Heart right ventricle (tissue), 16 donors: ENCODE measurements at regions not wholly inside any gene's neighbourhood (a gene's known extent, or its start where the extent isn't known, plus 50 kb on each side); places are given as distances from the start of the nearest gene placed in this dataset.

Source experiments
- ATAC-seq, 8 donors: fragments of 200-7000 bp; cut with Tn5 transposase; one replicate each; pipeline ENCODE4 v1.9.1; 2020; ENCODE audit warnings: mild to moderate bottlenecking in 8 of 8, moderate library complexity in 8 of 8, moderate number of reproducible peaks in 1 of 8
- DNase-seq, 2 donors: peaks; one replicate each; pipeline ENCODE4 v3.0.0-alpha.2; 2020
- H3K27ac ChIP-seq, 10 donors: fragments of 200-600 bp; sonication (generic) in 2 of 10; one replicate each; pipeline versions ENCODE4 v1.5.0 to v1.8.0; 2020 to 2022; ENCODE audit warnings: mild to moderate bottlenecking in 3 of 10
- H3K27me3 ChIP-seq, 7 donors: fragments of 200-600 bp; one replicate each; pipeline ENCODE4 v1.8.0; 2021 to 2022; ENCODE audit warnings: mild to moderate bottlenecking in 2 of 7
- H3K36me3 ChIP-seq, 9 donors: fragments of 200-600 bp; sonication (generic) in 1 of 9; one replicate each; pipeline versions ENCODE4 v1.5.0 to v1.8.0; 2020 to 2022; ENCODE audit warnings: mild to moderate bottlenecking in 2 of 9
- H3K4me1 ChIP-seq, 9 donors: fragments of 200-600 bp; sonication (generic) in 1 of 9; one replicate each; pipeline versions ENCODE4 v1.5.0 to v1.8.0; 2020 to 2022; ENCODE audit warnings: mild to moderate bottlenecking in 4 of 9
- H3K4me3 ChIP-seq, 10 donors: fragments of 200-600 bp; sonication (generic) in 2 of 10; one replicate each; pipeline versions ENCODE4 v1.5.0 to v1.8.0; 2020 to 2022; ENCODE audit warnings: mild to moderate bottlenecking in 7 of 10, moderate library complexity in 2 of 10
- H3K9me3 ChIP-seq, 11 donors: fragments of 200-600 bp in 10 of 11; sonication (generic) in 2 of 11; one replicate each; pipeline versions ENCODE4 v1.5.0 to v1.8.0; 2013 to 2022; ENCODE audit warnings: mild to moderate bottlenecking in 2 of 11, control low read depth in 1 of 11, moderate library complexity in 1 of 11
- WGBS, 2 donors: extraction: QIAGEN DNeasy Blood & Tissue Kit; methylation state at CpG; one replicate each; pipeline ENCODE4 v1.1.7; 2013; ENCODE audit warnings: inconsistent platforms in 1 of 2; 5-methylcytosine and 5-hydroxymethylcytosine counted together
- intact Hi-C, 10 donors: fragments of 100-400 bp; cut with DNase I; formaldehyde crosslinking; loops; one replicate each; pipeline versions ENCODE4 v1.11.1 to v1.14.2; 2022
- TF ChIP-seq, protein P1 (sequence below), 9 donors: fragments of 200-600 bp; sonication (generic) in 2 of 9; IDR thresholded peaks; one replicate each; pipeline versions ENCODE4 v1.5.0 to v1.8.0; 2021 to 2022; ENCODE audit warnings: antibody characterized with exemption in 9 of 9, mild to moderate bottlenecking in 5 of 9, moderate library complexity in 1 of 9
- donor health status: Arrhythmogenic right ventricular cardiomyopathy.
- donor health status: ischemic (EF 13 %, LVEDD 7.1; RV severe dilation, severe dysfunction).
- donor health status: healthy with polysubstance abuse.
- donor health status: DM: no; HTN: yes; CAD: no.
- donor health status: DM: no; HTN: no; CAD: no.
- donor health status: ischemic (EF 25% LVEDD 6.9; RV normal size, moderate dysfunction).
- donor health status: ischemic (EF 25% LVEDD 5.7; RV mildly dilated, moderate dysfunction).
- donor health status: healthy.
- donor health status: DM: yes; HTN: yes; CAD: no.
- donor health status: Ischemic cardiomyopathy.
- donor health status: ischemic (EF 35%, LVEDD 5.7; RV mildly dilated, moderate dysfunction).
- donor health status: nonischemic (EF 11% LVEDD 7.7; RV severe dilation, severe dysfunction).
- donor health status: DM: yes; HTN: yes; CAD: no.
- donor health status: PGD.
- donor health status: ischemic (EF 29% LVEDD 5.4; RV normal size, mild dysfunction).
- donor health status: nonischemic (EF 23%, LVEDD 6.1; RV moderate dilation, normal function).

DNA sequence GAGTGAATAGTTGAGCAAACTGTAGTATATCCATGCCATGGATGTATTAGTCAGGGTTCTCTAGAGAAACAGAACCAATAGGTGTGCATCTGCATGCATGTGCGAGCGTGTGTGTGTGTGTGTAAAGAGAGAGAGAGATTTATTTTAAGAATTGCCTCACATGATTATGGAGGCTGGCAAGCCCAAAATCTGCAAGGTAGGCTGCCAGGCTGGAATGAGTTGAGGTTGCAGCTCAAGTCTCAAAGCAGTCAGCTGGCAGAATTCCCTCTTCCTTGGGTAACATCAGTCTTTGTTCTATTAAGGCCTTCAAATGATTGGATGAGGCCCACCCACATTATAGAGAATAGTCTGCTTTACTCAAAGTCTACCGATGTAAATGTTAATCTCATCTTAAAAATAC is 187.8 kb downstream of the ANAPC1 start:
- H3K27ac ChIP-seq, result no peak overlapping the region
- WGBS, 2 donors, result 82 to 98% methylated on average over 3 of the region's 3 CpGs
- H3K4me1 ChIP-seq, result peaks cover 0 to 39% (median 0%) of the 10 kb centered on the region in 9 donors
- H3K27me3 ChIP-seq, result no peaks in the 10 kb centered on the region
- no peak overlapping the region for H3K4me3 ChIP-seq
- no peaks in the 10 kb centered on the region for H3K36me3 ChIP-seq
- ATAC-seq (no peak), DNase-seq (no peak)
- intact Hi-C loops, result no loop called here
- peaks cover 0 to 22% (median 0%) of the 10 kb centered on the region in 11 donors for H3K9me3 ChIP-seq
- TF ChIP-seq, protein P1, sequence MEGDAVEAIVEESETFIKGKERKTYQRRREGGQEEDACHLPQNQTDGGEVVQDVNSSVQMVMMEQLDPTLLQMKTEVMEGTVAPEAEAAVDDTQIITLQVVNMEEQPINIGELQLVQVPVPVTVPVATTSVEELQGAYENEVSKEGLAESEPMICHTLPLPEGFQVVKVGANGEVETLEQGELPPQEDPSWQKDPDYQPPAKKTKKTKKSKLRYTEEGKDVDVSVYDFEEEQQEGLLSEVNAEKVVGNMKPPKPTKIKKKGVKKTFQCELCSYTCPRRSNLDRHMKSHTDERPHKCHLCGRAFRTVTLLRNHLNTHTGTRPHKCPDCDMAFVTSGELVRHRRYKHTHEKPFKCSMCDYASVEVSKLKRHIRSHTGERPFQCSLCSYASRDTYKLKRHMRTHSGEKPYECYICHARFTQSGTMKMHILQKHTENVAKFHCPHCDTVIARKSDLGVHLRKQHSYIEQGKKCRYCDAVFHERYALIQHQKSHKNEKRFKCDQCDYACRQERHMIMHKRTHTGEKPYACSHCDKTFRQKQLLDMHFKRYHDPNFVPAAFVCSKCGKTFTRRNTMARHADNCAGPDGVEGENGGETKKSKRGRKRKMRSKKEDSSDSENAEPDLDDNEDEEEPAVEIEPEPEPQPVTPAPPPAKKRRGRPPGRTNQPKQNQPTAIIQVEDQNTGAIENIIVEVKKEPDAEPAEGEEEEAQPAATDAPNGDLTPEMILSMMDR (IDR thresholded peaks at IDR 0.05), result no peak

DNA sequence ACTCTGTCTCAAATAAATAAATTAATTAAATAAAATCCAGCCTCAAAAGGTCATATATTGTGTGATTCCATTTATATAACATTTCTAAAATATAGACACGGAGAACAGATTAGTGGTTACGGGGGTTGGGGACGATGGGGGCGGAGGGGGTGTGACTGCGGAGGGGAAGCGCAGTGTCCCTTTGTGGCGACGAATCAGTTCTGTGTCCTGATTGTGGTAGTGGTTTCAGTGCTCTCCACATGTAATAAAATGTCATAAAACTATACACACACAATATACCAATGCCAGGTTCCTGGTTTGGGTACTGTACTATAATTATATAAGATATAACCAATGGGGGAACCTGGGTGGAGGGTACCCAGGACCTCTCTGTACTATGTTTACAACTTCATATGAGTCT is 186.4 kb downstream of the ANAPC1 start:
- no peak for ATAC-seq
- H3K27ac ChIP-seq, result no peak overlapping the region
- no peak for DNase-seq
- H3K36me3 ChIP-seq, result no peaks in the 10 kb centered on the region
- peaks cover 0 to 52% (median 9%) of the 10 kb centered on the region in 9 donors for H3K4me1 ChIP-seq
- WGBS, 2 donors, result 94% methylated on average over 8 of the region's 8 CpGs
- peaks cover 0 to 22% (median 0%) of the 10 kb centered on the region in 11 donors for H3K9me3 ChIP-seq
- H3K4me3 ChIP-seq, result no peak overlapping the region
- intact Hi-C loops, result no loop called here
- H3K27me3 ChIP-seq, result no peaks in the 10 kb centered on the region
- TF ChIP-seq, protein P1 (IDR thresholded peaks at IDR 0.05), result no peak

DNA sequence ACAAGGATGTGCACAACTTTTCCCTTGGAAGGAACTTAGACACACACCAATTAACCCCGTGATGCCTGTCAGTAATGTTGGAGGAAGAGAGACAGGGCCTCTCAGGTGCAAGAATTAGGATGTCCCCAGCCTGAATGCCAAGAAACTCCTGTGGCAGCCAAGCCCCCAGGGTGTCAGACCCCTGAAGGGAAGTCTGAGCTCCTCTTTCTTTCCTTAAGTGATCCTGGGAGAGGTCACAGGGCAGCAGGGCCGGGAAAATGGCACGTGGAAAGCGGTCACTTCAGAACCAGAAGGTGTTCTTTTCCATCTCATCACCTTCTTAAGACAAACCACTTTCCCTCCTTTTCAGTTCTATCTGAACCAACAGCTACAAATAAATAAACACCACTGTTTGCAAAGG is 185.9 kb downstream of the ANAPC1 start:
- no peak for DNase-seq
- peaks cover 0 to 22% (median 0%) of the 10 kb centered on the region in 11 donors for H3K9me3 ChIP-seq
- ATAC-seq, result no peak
- peaks cover 0 to 55% (median 10%) of the 10 kb centered on the region in 9 donors for H3K4me1 ChIP-seq
- peak overlapping the region in 1 of 10 donors; percentile 86 for H3K27ac ChIP-seq
- intact Hi-C loops, result no loop called here
- 79 to 84% methylated on average over 4 of the region's 4 CpGs for WGBS, 2 donors
- no peaks in the 10 kb centered on the region for H3K36me3 ChIP-seq
- H3K27me3 ChIP-seq, result no peaks in the 10 kb centered on the region
- H3K4me3 ChIP-seq, result no peak overlapping the region
- TF ChIP-seq, protein P1 (IDR thresholded peaks at IDR 0.05), result no peak

DNA sequence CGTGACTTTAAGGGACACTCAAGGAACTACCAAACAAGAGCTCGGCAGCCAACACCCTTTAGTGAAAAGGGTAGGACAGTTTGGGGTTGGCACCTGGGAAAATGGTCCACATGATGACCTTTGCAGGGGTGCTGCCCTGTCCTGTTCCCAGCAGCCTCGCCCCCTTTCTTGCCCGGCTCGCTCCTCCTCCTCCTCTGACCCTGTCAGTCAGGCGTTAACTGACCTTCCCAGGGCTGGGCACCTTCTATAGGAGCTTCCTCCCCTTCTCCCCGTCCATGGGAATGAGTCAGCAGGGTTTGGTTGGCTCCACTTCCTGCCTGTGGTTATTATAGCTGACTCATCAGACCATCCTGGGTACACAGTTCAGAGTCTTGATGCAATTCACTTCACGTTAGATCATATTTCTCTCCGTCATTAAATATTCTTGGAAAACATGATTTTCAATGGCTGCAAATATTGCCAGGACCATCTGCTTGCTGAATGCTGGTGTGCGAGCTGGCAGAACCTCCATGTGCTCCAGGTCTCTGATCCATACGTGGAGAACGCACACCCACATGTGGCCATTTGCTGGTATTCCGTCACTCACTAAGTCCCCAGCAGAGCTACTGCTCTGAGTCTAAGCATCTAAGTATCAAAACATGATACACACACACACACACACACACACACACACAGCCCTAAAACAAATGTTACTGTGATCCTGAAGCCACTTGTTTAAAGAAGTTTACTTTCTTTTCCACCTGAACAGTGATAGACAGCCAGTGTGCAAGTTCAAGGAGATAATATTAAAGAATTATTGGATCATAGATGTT is 185.0 kb downstream of the ANAPC1 start:
- H3K27ac ChIP-seq, result peak overlapping the region in 1 of 10 donors; percentile 86
- intact Hi-C loops, result no loop called here
- ATAC-seq (peak; percentile 71 to 93 (median 81)), DNase-seq (peak; percentile 31 to 49)
- WGBS, 2 donors, result 69 to 77% methylated on average over 13 of the region's 13 CpGs
- peaks cover 0 to 17% (median 0%) of the 10 kb centered on the region in 11 donors for H3K9me3 ChIP-seq
- no peaks in the 10 kb centered on the region for H3K27me3 ChIP-seq
- H3K4me1 ChIP-seq, result peaks cover 0 to 55% (median 10%) of the 10 kb centered on the region in 9 donors
- H3K36me3 ChIP-seq, result no peaks in the 10 kb centered on the region
- TF ChIP-seq, protein P1 (IDR thresholded peaks at IDR 0.05), result peak in 2 of 9 donors; percentile 9 to 12
- no peak overlapping the region for H3K4me3 ChIP-seq
